ENCODE measurements at regions not wholly inside any gene's neighbourhood (a gene's known extent, or its start where the extent isn't known, plus 50 kb on each side); places are given as distances from the start of the nearest gene placed in this dataset.
"Not testable (repeated sequence)": the region's sequence is repeated elsewhere in the genome, so short reads cannot be mapped to it uniquely, and the experiment has no call there.

DNA sequence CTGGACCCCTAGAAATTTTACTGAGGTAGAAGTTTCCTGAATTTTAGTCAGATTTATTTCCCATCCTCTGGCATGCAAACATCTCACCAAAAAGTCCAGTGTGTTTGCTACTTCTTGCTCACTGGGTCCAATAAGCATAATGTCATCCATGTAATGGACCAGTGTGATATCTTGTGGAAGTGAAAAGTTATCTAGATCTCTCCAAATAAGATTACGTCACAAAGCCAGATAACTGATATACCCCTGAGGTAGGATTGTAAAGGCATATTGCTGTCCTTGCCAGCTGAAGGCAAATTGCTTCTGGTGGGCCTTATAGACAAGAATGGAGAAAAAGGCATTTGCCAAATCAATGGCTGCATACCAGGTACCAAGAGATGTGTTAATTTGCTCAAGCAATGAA, 69.3 kb upstream of the EGFR start:
- TF ChIP-seq SPI1 (IDR thresholded peaks at IDR 0.05; ENCODE audit: low read depth, low read length); POLR2AphosphoS5 (IDR thresholded peaks at IDR 0.05; ENCODE audit: low read depth, low read length); POLR2A (IDR thresholded peaks at IDR 0.05; ENCODE audit: low read depth, low read length); PAX5 (IDR thresholded peaks at IDR 0.05; ENCODE audit: insufficient read depth, low read length, severe bottlenecking); TAF1 (IDR thresholded peaks at IDR 0.05; ENCODE audit: low read depth, low read length): not testable (repeated sequence)
